ENCODE measurements at regions not wholly inside any gene's neighbourhood (a gene's known extent, or its start where the extent isn't known, plus 50 kb on each side); places are given as distances from the start of the nearest gene placed in this dataset.

DNA sequence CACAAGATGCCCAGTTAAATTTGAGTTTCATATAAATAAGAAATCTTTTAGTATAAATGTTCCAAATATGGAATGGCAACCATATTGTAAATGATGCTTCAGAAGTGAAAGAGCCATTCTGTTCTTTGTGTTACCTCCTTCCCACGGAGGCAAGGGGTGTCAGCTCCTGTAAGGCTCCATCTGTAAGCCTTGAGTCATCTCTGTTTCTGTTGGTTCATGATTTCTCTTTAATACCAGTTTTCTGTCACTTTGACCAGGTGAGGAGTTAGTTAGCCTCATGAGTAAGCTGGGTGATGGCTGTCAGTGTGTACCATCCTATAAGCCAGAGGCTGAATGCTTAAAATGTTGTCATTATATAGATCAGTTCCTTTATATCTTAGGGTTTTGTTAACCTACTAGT, 61.9 kb downstream of the TMEM30B start:
- no peak overlapping the region for H3K4me3 Mint-ChIP-seq
- H2AFZ ChIP-seq, result no peak overlapping the region
- H3K4me1 ChIP-seq (ENCODE audit: insufficient read depth), result peaks cover 28% of the 10 kb centered on the region
- H4K20me1 ChIP-seq (replicated peaks; ENCODE audit: insufficient read depth), result no peaks in the 10 kb centered on the region
- H3K9me2 ChIP-seq (ENCODE audit: insufficient read depth), result 0 out of 2 replicates have a peak, but pooled peaks cover 6% of the 10 kb centered on the region
- no peaks in the 10 kb centered on the region for H3F3A ChIP-seq (replicated peaks; ENCODE audit: low read depth)
- ATAC-seq (no peak), DNase-seq (ENCODE audit: low spot score) (no peak)
- no peak overlapping the region for H3K27ac ChIP-seq (ENCODE audit: low read depth)
- no peaks in the 10 kb centered on the region for H3K27me3 ChIP-seq (ENCODE audit: insufficient read depth)
- H3K27me3 Mint-ChIP-seq (ENCODE audit: insufficient read depth, low read depth, poor library complexity), result no peaks in the 10 kb centered on the region
- H3K4me1 Mint-ChIP-seq, result peaks cover 41% of the 10 kb centered on the region
- TF ChIP-seq EZH2 (IDR thresholded peaks at IDR 0.05; ENCODE audit: low read depth, unreplicated experiment) (no peak), STAT1 (IDR thresholded peaks at IDR 0.05; ENCODE audit: unreplicated experiment) (no peak), POLR2AphosphoS5 (IDR thresholded peaks at IDR 0.05; ENCODE audit: low read depth) (no peak), CREB1 (CRISPR knock-in tag; IDR thresholded peaks at IDR 0.05; ENCODE audit: low read depth) (no peak), JUNB (IDR thresholded peaks at IDR 0.05; ENCODE audit: unreplicated experiment) (no peak), NANOG (IDR thresholded peaks at IDR 0.05; ENCODE audit: borderline replicate concordance) (no peak), ZNF114 (CRISPR knock-in tag; IDR thresholded peaks at IDR 0.05) (no peak), EZH2phosphoT487 (IDR thresholded peaks at IDR 0.05; ENCODE audit: unreplicated experiment) (no peak), ZNF331 (CRISPR knock-in tag; IDR thresholded peaks at IDR 0.05; ENCODE audit: low read depth) (no peak)
- TF ChIP-seq, protein P1, sequence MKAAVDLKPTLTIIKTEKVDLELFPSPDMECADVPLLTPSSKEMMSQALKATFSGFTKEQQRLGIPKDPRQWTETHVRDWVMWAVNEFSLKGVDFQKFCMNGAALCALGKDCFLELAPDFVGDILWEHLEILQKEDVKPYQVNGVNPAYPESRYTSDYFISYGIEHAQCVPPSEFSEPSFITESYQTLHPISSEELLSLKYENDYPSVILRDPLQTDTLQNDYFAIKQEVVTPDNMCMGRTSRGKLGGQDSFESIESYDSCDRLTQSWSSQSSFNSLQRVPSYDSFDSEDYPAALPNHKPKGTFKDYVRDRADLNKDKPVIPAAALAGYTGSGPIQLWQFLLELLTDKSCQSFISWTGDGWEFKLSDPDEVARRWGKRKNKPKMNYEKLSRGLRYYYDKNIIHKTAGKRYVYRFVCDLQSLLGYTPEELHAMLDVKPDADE (IDR thresholded peaks at IDR 0.05), result no peak
- TF ChIP-seq, protein P2, sequence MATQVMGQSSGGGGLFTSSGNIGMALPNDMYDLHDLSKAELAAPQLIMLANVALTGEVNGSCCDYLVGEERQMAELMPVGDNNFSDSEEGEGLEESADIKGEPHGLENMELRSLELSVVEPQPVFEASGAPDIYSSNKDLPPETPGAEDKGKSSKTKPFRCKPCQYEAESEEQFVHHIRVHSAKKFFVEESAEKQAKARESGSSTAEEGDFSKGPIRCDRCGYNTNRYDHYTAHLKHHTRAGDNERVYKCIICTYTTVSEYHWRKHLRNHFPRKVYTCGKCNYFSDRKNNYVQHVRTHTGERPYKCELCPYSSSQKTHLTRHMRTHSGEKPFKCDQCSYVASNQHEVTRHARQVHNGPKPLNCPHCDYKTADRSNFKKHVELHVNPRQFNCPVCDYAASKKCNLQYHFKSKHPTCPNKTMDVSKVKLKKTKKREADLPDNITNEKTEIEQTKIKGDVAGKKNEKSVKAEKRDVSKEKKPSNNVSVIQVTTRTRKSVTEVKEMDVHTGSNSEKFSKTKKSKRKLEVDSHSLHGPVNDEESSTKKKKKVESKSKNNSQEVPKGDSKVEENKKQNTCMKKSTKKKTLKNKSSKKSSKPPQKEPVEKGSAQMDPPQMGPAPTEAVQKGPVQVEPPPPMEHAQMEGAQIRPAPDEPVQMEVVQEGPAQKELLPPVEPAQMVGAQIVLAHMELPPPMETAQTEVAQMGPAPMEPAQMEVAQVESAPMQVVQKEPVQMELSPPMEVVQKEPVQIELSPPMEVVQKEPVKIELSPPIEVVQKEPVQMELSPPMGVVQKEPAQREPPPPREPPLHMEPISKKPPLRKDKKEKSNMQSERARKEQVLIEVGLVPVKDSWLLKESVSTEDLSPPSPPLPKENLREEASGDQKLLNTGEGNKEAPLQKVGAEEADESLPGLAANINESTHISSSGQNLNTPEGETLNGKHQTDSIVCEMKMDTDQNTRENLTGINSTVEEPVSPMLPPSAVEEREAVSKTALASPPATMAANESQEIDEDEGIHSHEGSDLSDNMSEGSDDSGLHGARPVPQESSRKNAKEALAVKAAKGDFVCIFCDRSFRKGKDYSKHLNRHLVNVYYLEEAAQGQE (IDR thresholded peaks at IDR 0.05; ENCODE audit: unreplicated experiment), result no peak
- TF ChIP-seq, protein P3, sequence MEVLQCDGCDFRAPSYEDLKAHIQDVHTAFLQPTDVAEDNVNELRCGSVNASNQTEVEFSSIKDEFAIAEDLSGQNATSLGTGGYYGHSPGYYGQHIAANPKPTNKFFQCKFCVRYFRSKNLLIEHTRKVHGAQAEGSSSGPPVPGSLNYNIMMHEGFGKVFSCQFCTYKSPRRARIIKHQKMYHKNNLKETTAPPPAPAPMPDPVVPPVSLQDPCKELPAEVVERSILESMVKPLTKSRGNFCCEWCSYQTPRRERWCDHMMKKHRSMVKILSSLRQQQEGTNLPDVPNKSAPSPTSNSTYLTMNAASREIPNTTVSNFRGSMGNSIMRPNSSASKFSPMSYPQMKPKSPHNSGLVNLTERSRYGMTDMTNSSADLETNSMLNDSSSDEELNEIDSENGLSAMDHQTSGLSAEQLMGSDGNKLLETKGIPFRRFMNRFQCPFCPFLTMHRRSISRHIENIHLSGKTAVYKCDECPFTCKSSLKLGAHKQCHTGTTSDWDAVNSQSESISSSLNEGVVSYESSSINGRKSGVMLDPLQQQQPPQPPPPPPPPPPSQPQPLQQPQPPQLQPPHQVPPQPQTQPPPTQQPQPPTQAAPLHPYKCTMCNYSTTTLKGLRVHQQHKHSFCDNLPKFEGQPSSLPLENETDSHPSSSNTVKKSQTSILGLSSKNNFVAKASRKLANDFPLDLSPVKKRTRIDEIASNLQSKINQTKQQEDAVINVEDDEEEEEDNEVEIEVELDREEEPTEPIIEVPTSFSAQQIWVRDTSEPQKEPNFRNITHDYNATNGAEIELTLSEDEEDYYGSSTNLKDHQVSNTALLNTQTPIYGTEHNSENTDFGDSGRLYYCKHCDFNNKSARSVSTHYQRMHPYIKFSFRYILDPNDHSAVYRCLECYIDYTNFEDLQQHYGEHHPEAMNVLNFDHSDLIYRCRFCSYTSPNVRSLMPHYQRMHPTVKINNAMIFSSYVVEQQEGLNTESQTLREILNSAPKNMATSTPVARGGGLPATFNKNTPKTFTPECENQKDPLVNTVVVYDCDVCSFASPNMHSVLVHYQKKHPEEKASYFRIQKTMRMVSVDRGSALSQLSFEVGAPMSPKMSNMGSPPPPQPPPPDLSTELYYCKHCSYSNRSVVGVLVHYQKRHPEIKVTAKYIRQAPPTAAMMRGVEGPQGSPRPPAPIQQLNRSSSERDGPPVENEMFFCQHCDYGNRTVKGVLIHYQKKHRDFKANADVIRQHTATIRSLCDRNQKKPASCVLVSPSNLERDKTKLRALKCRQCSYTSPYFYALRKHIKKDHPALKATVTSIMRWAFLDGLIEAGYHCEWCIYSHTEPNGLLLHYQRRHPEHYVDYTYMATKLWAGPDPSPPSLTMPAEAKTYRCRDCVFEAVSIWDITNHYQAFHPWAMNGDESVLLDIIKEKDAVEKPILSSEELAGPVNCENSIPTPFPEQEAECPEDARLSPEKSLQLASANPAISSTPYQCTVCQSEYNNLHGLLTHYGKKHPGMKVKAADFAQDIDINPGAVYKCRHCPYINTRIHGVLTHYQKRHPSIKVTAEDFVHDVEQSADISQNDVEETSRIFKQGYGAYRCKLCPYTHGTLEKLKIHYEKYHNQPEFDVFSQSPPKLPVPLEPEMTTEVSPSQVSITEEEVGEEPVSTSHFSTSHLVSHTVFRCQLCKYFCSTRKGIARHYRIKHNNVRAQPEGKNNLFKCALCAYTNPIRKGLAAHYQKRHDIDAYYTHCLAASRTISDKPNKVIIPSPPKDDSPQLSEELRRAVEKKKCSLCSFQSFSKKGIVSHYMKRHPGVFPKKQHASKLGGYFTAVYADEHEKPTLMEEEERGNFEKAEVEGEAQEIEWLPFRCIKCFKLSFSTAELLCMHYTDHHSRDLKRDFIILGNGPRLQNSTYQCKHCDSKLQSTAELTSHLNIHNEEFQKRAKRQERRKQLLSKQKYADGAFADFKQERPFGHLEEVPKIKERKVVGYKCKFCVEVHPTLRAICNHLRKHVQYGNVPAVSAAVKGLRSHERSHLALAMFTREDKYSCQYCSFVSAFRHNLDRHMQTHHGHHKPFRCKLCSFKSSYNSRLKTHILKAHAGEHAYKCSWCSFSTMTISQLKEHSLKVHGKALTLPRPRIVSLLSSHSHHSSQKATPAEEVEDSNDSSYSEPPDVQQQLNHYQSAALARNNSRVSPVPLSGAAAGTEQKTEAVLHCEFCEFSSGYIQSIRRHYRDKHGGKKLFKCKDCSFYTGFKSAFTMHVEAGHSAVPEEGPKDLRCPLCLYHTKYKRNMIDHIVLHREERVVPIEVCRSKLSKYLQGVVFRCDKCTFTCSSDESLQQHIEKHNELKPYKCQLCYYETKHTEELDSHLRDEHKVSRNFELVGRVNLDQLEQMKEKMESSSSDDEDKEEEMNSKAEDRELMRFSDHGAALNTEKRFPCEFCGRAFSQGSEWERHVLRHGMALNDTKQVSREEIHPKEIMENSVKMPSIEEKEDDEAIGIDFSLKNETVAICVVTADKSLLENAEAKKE (CRISPR knock-in tag; IDR thresholded peaks at IDR 0.05), result no peak
- TF ChIP-seq, protein P4, sequence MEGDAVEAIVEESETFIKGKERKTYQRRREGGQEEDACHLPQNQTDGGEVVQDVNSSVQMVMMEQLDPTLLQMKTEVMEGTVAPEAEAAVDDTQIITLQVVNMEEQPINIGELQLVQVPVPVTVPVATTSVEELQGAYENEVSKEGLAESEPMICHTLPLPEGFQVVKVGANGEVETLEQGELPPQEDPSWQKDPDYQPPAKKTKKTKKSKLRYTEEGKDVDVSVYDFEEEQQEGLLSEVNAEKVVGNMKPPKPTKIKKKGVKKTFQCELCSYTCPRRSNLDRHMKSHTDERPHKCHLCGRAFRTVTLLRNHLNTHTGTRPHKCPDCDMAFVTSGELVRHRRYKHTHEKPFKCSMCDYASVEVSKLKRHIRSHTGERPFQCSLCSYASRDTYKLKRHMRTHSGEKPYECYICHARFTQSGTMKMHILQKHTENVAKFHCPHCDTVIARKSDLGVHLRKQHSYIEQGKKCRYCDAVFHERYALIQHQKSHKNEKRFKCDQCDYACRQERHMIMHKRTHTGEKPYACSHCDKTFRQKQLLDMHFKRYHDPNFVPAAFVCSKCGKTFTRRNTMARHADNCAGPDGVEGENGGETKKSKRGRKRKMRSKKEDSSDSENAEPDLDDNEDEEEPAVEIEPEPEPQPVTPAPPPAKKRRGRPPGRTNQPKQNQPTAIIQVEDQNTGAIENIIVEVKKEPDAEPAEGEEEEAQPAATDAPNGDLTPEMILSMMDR (conservative IDR thresholded peaks at IDR 0.05; ENCODE audit: low read depth in 2 of 2), result no peak
- no peak overlapping the region for H3K4me3 ChIP-seq
- H3K36me3 ChIP-seq (ENCODE audit: insufficient read depth), result no peaks in the 10 kb centered on the region
- no peaks in the 10 kb centered on the region for H3K36me3 Mint-ChIP-seq (ENCODE audit: low read depth)
- H3K9me3 Mint-ChIP-seq, result no peaks in the 10 kb centered on the region
- H3K79me2 ChIP-seq (replicated peaks; ENCODE audit: insufficient read depth), result no peaks in the 10 kb centered on the region
- no peak overlapping the region for H3K4me2 ChIP-seq
- no peak overlapping the region for H3K27ac Mint-ChIP-seq

Data from GM23338 (cell line).